T-helper 9 cell (primary cell): ENCODE measurements at regions not wholly inside any gene's neighbourhood (a gene's known extent, or its start where the extent isn't known, plus 50 kb on each side); places are given as distances from the start of the nearest gene placed in this dataset.
A peak's percentile ranks its signal among the peaks of the same experiment; 100 is the strongest.

ENCODE experiments used
- DNase-seq: peaks from one replicate; pipeline ENCODE4 v3.0.0-alpha.2; 2020

GRCh38 chr15:56868170-56868569 lies 50.3 kb upstream of the TCF12 start:
- DNase-seq = no peak

GRCh38 chr15:56866803-56867202 lies 51.6 kb upstream of the TCF12 start:
- no peak for DNase-seq

DNA sequence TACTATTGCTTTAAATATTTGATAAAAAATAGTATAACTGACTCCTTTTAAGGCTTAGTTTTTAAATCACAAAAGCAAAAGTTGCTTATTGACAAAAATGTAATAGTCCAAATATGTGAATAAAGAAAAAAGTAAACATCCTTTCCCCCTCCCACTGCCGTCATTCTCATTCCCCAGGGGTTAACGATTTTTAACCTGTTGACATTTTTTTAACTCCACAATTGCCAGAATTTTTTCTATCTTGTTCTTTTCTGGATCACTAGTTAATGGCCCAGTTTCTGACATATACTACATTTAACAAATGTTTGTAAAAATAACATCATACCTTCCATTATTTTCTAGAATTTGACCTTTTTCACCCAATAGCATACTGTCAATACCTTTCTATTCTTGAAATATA lies 60.6 kb upstream of the TCF12 start:
- no peak for DNase-seq

GRCh38 chr15:56856934-56857333 lies 61.5 kb upstream of the TCF12 start:
- DNase-seq = no peak

- no peak for DNase-seq
Measured at GRCh38 chr15:56844892-56845291, 73.6 kb upstream of the TCF12 start.

DNA sequence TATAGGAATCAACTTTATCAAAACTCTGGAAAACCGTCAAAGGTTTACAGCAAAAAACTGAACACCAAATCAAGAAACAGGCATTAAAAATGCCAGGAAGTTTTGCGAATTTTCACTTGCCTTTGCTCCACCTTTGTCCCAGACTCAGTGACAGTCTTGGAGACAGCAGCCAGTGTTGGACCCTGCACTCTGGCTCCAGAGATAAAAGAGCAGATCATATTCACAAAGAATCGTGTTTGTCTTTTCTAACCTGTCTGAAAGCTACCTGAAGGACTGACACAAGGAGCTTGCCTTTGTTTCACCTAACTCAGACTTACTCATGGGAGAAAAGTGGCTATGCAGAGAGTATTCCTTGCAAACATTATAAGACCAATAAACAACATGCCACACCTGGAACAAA lies 74.0 kb upstream of the TCF12 start:
- DNase-seq = no peak

DNA sequence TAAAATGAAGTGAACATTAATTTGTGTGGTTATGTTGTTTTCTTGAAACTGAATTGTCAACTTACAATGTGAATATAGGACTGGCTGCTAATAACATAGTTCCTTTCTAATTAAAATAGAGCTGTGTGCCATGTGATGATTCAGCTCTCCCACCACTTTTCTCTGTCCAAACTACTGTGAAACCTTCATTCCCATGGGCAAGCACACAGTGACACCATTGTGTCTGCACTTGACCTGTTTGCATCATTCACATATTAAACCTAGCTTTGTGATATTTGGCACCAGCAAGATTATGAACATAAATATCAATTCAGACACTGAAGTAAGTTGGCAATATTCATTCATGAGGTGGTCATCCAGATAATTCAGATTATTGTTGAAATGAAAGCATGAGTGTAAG lies 78.8 kb upstream of the TCF12 start:
- DNase-seq = no peak

DNA sequence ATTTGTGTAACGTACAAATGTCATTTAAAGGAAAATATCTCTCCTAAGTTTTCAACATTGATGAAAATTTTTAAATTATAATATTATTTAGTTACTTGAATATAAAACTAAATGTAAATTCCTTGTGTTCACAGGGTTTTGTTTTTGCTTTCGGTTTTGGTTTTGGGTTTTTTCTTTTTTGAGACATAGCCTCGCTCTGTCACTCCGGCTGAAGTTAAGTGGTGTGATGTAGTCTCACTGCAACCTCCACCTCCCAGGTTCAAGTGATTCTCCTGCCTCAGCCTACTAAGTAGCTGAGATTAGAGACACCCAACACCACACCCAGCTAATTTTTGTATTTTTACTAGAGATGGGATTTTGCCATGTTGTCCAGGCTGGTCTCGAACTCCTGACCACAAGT lies 79.3 kb upstream of the TCF12 start:
- DNase-seq = no peak

GRCh38 chr15:56838085-56838484 lies 80.4 kb upstream of the TCF12 start:
- DNase-seq = no peak

GRCh38 chr15:56837273-56837672 lies 81.2 kb upstream of the TCF12 start:
- no peak for DNase-seq

DNA sequence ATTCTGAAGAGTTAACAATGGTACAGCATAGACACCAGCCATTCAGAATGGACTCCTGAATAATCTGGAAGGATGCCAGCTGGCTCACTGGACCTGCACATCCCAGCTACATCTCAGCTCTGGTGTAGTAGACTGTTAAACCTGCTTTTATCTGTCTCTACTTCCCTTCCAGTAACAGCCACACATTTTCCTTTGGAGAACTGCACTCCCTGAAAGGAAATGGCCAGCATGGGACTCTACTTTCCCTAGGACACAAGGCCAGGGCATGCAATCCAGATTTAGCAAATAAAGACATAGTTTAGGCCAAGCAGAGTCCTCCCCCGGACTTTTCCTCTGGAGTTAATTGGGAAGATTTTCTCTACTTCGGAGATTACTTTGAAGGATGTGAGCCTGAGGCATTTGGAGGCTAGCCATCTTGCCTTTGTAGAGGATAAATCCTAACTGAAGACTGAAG lies 82.7 kb upstream of the TCF12 start:
- no peak for DNase-seq

DNA sequence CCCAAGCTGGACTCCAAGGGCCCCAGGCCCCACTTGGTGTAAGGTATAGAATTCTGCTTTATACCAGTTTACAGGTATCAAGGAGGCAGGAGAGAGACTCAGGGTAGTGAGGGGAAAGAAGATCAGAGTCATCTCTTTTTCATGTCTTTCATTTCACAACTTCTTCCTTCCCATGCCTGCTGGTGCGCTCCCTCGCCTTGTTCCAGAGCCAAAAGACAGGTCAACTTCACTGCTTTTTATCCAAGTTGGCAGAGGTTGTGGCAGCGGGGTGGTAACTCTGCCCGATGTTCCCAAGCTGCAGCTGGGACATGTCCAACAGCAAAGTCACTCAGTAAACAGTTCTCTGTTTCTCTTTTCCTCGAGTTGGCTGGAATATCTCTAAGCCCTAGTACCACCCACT lies 86.3 kb upstream of the TCF12 start:
- DNase-seq = no peak

- DNase-seq = no peak
Measured at GRCh38 chr15:56831467-56832005, 86.9 kb upstream of the TCF12 start.

GRCh38 chr15:56824175-56824574 lies 90.9 kb upstream of the ZNF280D start:
- DNase-seq = no peak

DNA sequence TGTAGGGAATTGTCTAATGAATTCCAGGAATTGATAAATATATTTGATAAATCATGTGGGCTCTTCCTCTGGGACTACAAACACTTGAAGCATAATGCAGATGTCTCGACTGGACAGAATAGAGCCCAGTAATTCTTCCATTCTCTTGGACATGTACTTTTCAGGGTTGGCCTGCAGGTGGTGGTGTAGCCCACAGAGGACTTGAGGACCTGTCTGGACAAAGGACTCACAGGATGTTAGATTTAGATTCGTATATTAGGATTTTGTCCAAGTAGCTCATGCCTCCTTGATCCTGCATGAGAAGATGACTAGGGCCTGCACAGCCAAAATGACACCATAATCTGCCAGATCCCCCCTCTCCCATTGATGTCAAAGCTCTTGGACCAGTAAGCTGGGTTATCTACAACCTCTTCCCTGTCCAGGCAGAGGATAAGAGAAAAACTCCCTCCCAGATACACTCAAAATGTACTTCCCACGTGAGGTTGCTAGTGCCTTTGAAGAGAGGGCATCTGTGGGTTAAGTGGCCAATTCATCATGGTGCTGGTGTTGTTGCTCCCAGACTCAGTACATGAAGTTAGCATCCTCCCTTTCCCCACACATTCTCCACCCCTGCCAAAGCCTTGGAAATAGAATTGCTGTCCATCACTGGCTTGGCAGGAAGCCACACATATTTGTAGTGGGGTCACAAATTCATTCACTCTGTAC lies 88.6 kb upstream of the ZNF280D start:
- DNase-seq = peak; percentile 15

DNA sequence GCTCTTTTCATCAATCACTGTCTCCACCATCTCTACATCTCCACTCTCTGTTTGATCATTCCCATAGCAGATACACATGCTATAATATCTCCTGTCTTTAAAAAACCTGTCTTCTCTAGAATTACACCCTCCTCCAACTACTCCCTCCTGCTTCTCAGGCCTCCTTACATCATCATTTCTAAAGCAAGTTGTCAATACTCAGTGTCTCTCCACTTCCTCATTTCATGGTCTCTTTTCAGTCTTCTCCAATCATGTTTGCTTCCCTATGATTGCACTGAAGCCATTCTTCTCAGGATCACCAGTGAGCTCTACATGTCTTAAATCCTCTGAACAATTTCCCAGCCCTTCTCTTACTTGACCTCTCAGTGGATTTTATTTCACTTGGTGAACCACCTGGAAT lies 87.0 kb upstream of the ZNF280D start:
- DNase-seq = no peak

- no peak for DNase-seq
Measured at GRCh38 chr15:56817321-56818080, 84.2 kb upstream of the ZNF280D start.

DNA sequence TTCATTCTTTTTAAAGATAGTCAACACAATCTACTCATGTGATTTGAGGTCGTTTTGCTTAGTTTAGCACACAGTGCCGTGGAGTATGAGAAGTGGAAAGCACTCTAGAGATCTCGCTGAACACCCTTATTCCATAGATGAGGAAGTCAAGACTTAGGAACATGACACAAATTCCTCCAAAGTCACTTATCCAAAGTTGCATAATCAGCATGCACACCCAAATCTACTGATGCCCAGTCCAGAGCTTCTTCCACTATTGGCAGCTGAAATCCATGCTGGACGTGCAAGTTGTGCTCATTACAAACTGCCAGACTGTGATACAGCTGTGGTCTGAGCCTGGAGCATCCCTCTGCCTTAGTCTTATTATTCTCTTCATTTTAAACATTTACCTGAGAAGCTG lies 83.5 kb upstream of the ZNF280D start:
- DNase-seq = no peak

- no peak for DNase-seq
Measured at GRCh38 chr15:56815247-56815646, 81.9 kb upstream of the ZNF280D start.

- DNase-seq = no peak
Measured at GRCh38 chr15:56814429-56814828, 81.1 kb upstream of the ZNF280D start.

DNA sequence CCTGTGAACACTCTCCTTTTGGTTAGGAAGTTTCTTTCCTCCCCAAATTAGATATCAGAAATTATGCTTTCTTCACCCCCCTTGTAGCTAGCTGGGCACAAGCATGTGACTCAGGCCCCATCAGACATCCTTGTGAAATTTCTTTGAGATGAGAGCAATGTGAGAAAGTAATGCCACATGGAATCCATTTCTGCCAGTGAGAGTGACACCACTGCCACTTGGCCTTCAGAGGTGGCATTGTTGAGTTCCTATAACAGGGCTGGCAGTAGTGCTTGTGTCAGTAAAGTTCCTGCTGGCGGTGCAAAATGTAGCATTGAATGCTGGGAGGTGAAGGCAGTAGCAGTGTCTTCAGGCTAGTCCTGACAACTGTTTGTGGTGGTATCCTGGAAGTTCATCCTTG lies 80.7 kb upstream of the ZNF280D start:
- no peak for DNase-seq

GRCh38 chr15:56812961-56813360 lies 79.7 kb upstream of the ZNF280D start:
- DNase-seq = no peak

- no peak for DNase-seq
Measured at GRCh38 chr15:56812221-56812620, 78.9 kb upstream of the ZNF280D start.

DNA sequence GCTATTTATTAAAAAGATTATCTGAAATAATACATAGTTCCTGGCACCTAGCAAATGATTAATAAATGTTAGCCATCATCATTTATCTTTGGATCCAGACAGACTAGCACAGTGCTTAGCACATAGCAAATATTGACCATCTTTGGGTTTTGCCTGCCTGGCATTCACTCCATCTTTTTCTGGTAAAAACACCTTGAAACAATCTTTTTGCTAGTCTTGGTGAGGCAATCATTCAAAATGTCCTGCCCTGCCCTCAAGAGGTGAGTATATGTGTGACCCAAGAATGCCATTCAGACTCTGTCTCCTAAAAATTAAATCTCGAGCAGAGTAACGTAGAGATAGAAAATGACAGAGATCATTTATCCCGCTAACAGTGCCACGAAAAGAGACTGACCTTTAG lies 78.3 kb upstream of the ZNF280D start:
- no peak for DNase-seq
